A549 (cell line): ENCODE measurements at regions not wholly inside any gene's neighbourhood (a gene's known extent, or its start where the extent isn't known, plus 50 kb on each side); places are given as distances from the start of the nearest gene placed in this dataset.
A peak's percentile ranks its signal among the peaks of the same experiment; 100 is the strongest.

Experiments used
- ATAC-seq, 2 experiments: fragments of 200-7000 bp in 1 of 2; fragments of >200 bp in 1 of 2; cut with Nextera tagmentation in 1 of 2; cut with Tn5 transposase in 1 of 2; 3 replicates each; pipeline versions ENCODE4 v1.8.0 to v1.9.1; 2018 to 2020; ENCODE audit warnings: mild to moderate bottlenecking in 1 of 2, moderate library complexity in 1 of 2
- CTCF ChIA-PET: fragments of 300-600 bp; sonication (Branson Sonifier 250); formaldehyde crosslinking; extraction: SDS; loops from one replicate; lab custom pipeline; 2021; ENCODE audit warnings: antibody characterized with exemption, inconsistent platforms; lab: Yijun Ruan, JAX
- POLR2A ChIA-PET: fragments of 350-600 bp; formaldehyde crosslinking; extraction: SDS; loops from one replicate; lab custom pipeline; 2021; ENCODE audit warnings: antibody characterized with exemption, inconsistent platforms; lab: Yijun Ruan, JAX
- DNase-seq, 2 experiments: peaks; one replicate each; pipeline versions ENCODE4 v3.0.0 to v3.0.0-alpha.2; 2011 to 2016; ENCODE audit warnings: low read depth in 1 of 2, low spot score in 1 of 2
- FAIRE-seq: peaks from 2 replicates; lab custom pipeline; 2011; peaks lifted over from hg19 to GRCh38; lab: Jason Lieb, UNC
- H3K27ac ChIP-seq, 2 experiments: fragments of >200 bp; sonication (Bioruptor Twin); formaldehyde crosslinking; 3 replicates each; pipeline ENCODE4 v1.5.1; 2016 to 2017
- H3K4me1 ChIP-seq: fragments of >200 bp; sonication (Bioruptor Twin); formaldehyde crosslinking; 3 replicates; pipeline ENCODE4 v1.6.1; 2016
- H3K4me2 ChIP-seq: fragments of >200 bp; sonication (Bioruptor Twin); formaldehyde crosslinking; 3 replicates; pipeline ENCODE4 v1.6.1; 2016
- H3K4me3 ChIP-seq: fragments of >200 bp; sonication (Bioruptor Twin); formaldehyde crosslinking; 3 replicates; pipeline ENCODE4 v1.5.1; 2016
- H3K9me3 ChIP-seq: fragments of >200 bp; sonication (Bioruptor Twin); formaldehyde crosslinking; 3 replicates; pipeline ENCODE4 v1.6.1; 2016
- CBX8 ChIP-seq: fragments of 200-600 bp; sonication (generic); IDR thresholded peaks from 2 replicates; pipeline ENCODE4 v1.6.1; 2016
- CHD2 ChIP-seq: fragments of 150-350 bp; IDR thresholded peaks from 2 replicates; pipeline ENCODE4 v1.6.1; 2014; ENCODE audit warnings: low read length; ENCODE audit not compliant: partially characterized antibody
- CHD4 ChIP-seq: fragments of 200-600 bp; sonication (generic); IDR thresholded peaks from 2 replicates; pipeline ENCODE4 v1.6.1; 2016; ENCODE audit warnings: antibody characterized with exemption, mild to moderate bottlenecking, borderline replicate concordance
- EP300 ChIP-seq, 2 experiments: fragments of >200 bp; sonication (Bioruptor Twin); formaldehyde crosslinking; IDR thresholded peaks; 2 replicates in 1 of 2; 3 replicates in 1 of 2; pipeline ENCODE4 v1.6.1; 2016 to 2017
- FOSB ChIP-seq: fragments of 250-450 bp; sonication (Bioruptor Pico); IDR thresholded peaks from 2 replicates; pipeline ENCODE4 v1.5.0; 2020; ENCODE audit warnings: mild to moderate bottlenecking, moderate library complexity
- GATA3 ChIP-seq: IDR thresholded peaks from 2 replicates; pipeline ENCODE4 v1.6.1; 2012; ENCODE audit warnings: borderline replicate concordance
- HEYL ChIP-seq: fragments of 250-450 bp; sonication (Bioruptor Pico); IDR thresholded peaks from 2 replicates; pipeline ENCODE4 v1.8.0; 2021; ENCODE audit warnings: mild to moderate bottlenecking, moderate library complexity
- HMGXB4 ChIP-seq: fragments of 250-450 bp; sonication (Bioruptor Pico); IDR thresholded peaks from 2 replicates; pipeline ENCODE4 v1.5.0; 2021; ENCODE audit warnings: mild to moderate bottlenecking, moderate library complexity, borderline replicate concordance
- KDM5A ChIP-seq: fragments of 200-600 bp; sonication (generic); IDR thresholded peaks from 2 replicates; pipeline ENCODE4 v1.6.1; 2016; ENCODE audit warnings: antibody characterized with exemption, mild to moderate bottlenecking
- MAZ ChIP-seq: fragments of 150-350 bp; IDR thresholded peaks from 2 replicates; pipeline ENCODE4 v1.6.1; 2014; ENCODE audit warnings: antibody characterized with exemption, low read depth, low read length, borderline replicate concordance
- MYC ChIP-seq: IDR thresholded peaks from 2 replicates; pipeline ENCODE4 v1.6.1; 2012; ENCODE audit warnings: mild to moderate bottlenecking, inconsistent platforms, low read length, improper control_type of control experiment, borderline replicate concordance
- NR3C1 ChIP-seq: fragments of >200 bp; sonication (Bioruptor Twin); formaldehyde crosslinking; IDR thresholded peaks from 3 replicates; pipeline ENCODE4 v1.6.1; 2017
- POLR2AphosphoS2 ChIP-seq: conservative IDR thresholded peaks from 2 replicates; pipeline ENCODE4 v1.6.1; 2012; ENCODE audit warnings: low read length, improper control_type of control experiment, inconsistent platforms
- RAD21 ChIP-seq, 2 experiments: fragments of >200 bp in 1 of 2; sonication (Bioruptor Twin) in 1 of 2; formaldehyde crosslinking in 1 of 2; IDR thresholded peaks in 1 of 2; conservative IDR thresholded peaks in 1 of 2; 2 replicates in 1 of 2; 3 replicates in 1 of 2; pipeline ENCODE4 v1.6.1; 2012 to 2018; ENCODE audit warnings: inconsistent platforms in 1 of 2
- RARB ChIP-seq: fragments of 250-450 bp; sonication (Bioruptor Pico); IDR thresholded peaks from 2 replicates; pipeline ENCODE4 v1.8.0; 2021; ENCODE audit warnings: mild to moderate bottlenecking, moderate library complexity
- RCOR1 ChIP-seq: fragments of 150-350 bp; IDR thresholded peaks from 2 replicates; pipeline ENCODE4 v1.6.1; 2014; ENCODE audit warnings: antibody characterized with exemption, low read length, low read depth
- RFX5 ChIP-seq: fragments of 450-650 bp; IDR thresholded peaks from 2 replicates; pipeline ENCODE4 v1.7.1; 2014; ENCODE audit warnings: antibody characterized with exemption, mild to moderate bottlenecking, moderate library complexity
- RNF2 ChIP-seq: fragments of 200-600 bp; sonication (generic); IDR thresholded peaks from 2 replicates; pipeline ENCODE4 v1.6.1; 2016; ENCODE audit warnings: low read depth, mild to moderate bottlenecking, antibody characterized with exemption, moderate library complexity, borderline replicate concordance
- SREBF2 ChIP-seq: fragments of 450-650 bp; IDR thresholded peaks from 2 replicates; pipeline ENCODE4 v1.6.1; 2014; ENCODE audit warnings: mild to moderate bottlenecking, moderate library complexity
- TP53 ChIP-seq: fragments of 250-450 bp; sonication (Bioruptor Pico); IDR thresholded peaks from 2 replicates; pipeline ENCODE4 v1.5.0; 2021; ENCODE audit warnings: mild to moderate bottlenecking, moderate library complexity
- USF2 ChIP-seq: fragments of 450-650 bp; IDR thresholded peaks from 2 replicates; pipeline ENCODE4 v1.6.1; 2014; ENCODE audit warnings: antibody characterized with exemption
- ZC3H11A ChIP-seq: fragments of 450-650 bp; IDR thresholded peaks from 2 replicates; pipeline ENCODE4 v1.6.1; 2014; ENCODE audit warnings: antibody characterized with exemption, mild to moderate bottlenecking
- ZNF302 ChIP-seq: fragments of 250-450 bp; sonication (Bioruptor Pico); IDR thresholded peaks from 2 replicates; pipeline ENCODE4 v1.9.0; 2021; ENCODE audit warnings: inconsistent platforms, mild to moderate bottlenecking, moderate library complexity
- ZSCAN20 ChIP-seq: fragments of 250-450 bp; sonication (Bioruptor Pico); IDR thresholded peaks from 2 replicates; pipeline ENCODE4 v1.8.0; 2022; ENCODE audit warnings: mild to moderate bottlenecking, moderate library complexity
- WGBS: methylation state at CpG from one replicate; pipeline ENCODE4 v1.1.6; 2017; ENCODE audit errors: missing lambda C conversion rate; 5-methylcytosine and 5-hydroxymethylcytosine counted together
- TF ChIP-seq, protein P1 (sequence below): IDR thresholded peaks from 2 replicates; pipeline ENCODE4 v1.6.1; 2012
- TF ChIP-seq, protein P2 (sequence below): fragments of 150-350 bp; IDR thresholded peaks from 2 replicates; pipeline ENCODE4 v1.6.1; 2014; ENCODE audit warnings: low read depth, mild to moderate bottlenecking, low read length

DNA sequence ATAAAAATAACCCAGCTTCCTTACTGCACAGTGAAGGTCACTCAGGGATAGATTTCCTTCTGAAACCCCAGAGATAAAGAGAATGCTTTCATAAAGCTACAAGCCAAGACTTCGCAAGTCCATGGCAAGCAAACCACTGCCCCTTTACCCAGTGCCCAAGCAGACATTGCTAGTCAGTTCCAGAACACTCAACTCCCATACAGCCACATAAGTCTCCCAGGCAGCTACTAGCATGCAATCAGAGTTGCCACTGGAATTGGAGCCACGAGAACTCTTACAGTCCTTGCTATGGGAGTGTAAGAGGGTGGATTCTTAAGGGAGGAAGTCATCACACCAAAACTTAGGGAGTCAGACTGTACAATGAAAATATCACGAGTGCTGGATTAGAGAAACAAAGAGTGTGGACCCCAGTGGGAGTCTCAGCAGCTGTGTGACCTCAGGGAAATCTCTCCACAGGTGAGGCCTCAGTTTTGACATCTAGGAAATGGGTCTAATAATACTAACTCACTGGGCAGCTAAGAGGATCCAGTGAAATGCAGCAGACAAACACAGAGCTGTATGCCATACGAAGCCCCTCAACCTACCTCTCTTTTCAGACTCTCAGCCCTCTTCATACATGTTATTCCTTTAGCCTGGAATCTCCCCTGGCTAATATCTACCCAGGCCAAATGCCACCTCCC lies 526.6 kb downstream of the MN1 start:
- ATAC-seq (no peak; a peak in 1 of 6 replicates), DNase-seq (no peak), FAIRE-seq (no peak)
- CTCF ChIA-PET: no interaction called here
- Histone ChIP-seq H3K4me2 (no peak overlapping the region), H3K27ac (peak overlapping the region in 1 of 2 experiments; percentile 32; a peak in 1 of 6 replicates), H3K9me3 (peaks cover 10% of the 10 kb centered on the region; the same call in 2 of the 3 replicates), H3K4me1 (peaks cover 5% of the 10 kb centered on the region; the same call in 1 of the 3 replicates), H3K4me3 (no peak overlapping the region)
- POLR2A ChIA-PET: no interaction called here
- no peak for TF ChIP-seq HMGXB4
- TF ChIP-seq, protein P1, sequence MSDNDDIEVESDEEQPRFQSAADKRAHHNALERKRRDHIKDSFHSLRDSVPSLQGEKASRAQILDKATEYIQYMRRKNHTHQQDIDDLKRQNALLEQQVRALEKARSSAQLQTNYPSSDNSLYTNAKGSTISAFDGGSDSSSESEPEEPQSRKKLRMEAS: no peak
- TF ChIP-seq, protein P2, sequence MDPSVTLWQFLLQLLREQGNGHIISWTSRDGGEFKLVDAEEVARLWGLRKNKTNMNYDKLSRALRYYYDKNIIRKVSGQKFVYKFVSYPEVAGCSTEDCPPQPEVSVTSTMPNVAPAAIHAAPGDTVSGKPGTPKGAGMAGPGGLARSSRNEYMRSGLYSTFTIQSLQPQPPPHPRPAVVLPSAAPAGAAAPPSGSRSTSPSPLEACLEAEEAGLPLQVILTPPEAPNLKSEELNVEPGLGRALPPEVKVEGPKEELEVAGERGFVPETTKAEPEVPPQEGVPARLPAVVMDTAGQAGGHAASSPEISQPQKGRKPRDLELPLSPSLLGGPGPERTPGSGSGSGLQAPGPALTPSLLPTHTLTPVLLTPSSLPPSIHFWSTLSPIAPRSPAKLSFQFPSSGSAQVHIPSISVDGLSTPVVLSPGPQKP: no peak
- WGBS: 67% methylated on average over 4 of the region's 4 CpGs

DNA sequence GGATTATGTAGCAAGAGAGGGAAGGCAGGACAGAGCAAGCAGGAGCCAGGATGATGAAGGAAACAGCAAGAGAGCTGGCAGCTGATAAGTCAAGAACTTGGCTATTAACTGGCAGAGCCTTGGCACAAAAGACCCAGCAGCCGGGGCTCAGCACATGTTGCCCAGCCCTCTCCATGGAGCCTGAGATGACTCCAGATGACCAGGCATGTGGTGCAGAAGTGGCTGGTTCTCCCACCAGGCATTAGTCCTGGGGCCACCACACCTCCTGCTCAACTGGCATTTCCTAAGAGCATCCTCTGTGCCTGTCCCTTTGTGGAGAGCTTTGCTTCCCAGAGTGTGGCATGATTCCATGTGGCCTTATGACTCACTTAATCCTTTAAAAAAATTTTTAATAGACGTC lies 522.6 kb downstream of the MN1 start:
- 48% methylated on average over 2 of the region's 2 CpGs for WGBS
- DNase-seq (no peak), ATAC-seq (no peak), FAIRE-seq (no peak)
- Histone ChIP-seq H3K27ac (peak overlapping the region in 1 of 2 experiments; percentile 17; a peak in 1 of 6 replicates), H3K4me3 (no peak overlapping the region), H3K4me1 (peaks cover 5% of the 10 kb centered on the region; the same call in 1 of the 3 replicates), H3K9me3 (peaks cover 18% of the 10 kb centered on the region), H3K4me2 (no peak overlapping the region)
- POLR2A ChIA-PET: no interaction called here
- TF ChIP-seq POLR2AphosphoS2 (no peak), ZNF302 (no peak), EP300 (IDR thresholded peaks at IDR 0.05) (no peak), RCOR1 (no peak), TP53 (no peak), CHD4 (no peak), RFX5 (no peak), NR3C1 (no peak), CBX8 (no peak), ZSCAN20 (CRISPR knock-in tag) (no peak), MAZ (no peak), KDM5A (no peak), RARB (CRISPR knock-in tag) (no peak), RNF2 (no peak), USF2 (no peak), FOSB (CRISPR knock-in tag) (no peak)
- CTCF ChIA-PET: no interaction called here

GRCh38 chr22:27283240-27283639 lies 518.3 kb downstream of the MN1 start:
- CTCF ChIA-PET: no interaction called here
- Histone ChIP-seq H3K27ac (no peak overlapping the region), H3K4me2 (no peak overlapping the region), H3K4me1 (peaks cover 2% of the 10 kb centered on the region; the same call in 1 of the 3 replicates), H3K4me3 (no peak overlapping the region), H3K9me3 (peaks cover 8% of the 10 kb centered on the region; the same call in 2 of the 3 replicates)
- TF ChIP-seq POLR2AphosphoS2 (no peak), ZC3H11A (no peak), GATA3 (no peak), HEYL (CRISPR knock-in tag) (no peak), RAD21 (conservative IDR thresholded peaks at IDR 0.05 in 1 of 2, IDR thresholded peaks at IDR 0.05 in 1 of 2) (no peak), CHD2 (no peak), MYC (no peak), SREBF2 (no peak), ZSCAN20 (CRISPR knock-in tag) (no peak)
- FAIRE-seq: no peak
- POLR2A ChIA-PET: no interaction called here
- DNase-seq: no peak
- 73% methylated on average over 5 of the region's 5 CpGs for WGBS
- ATAC-seq: no peak
